Muscle of back (tissue), 3 donors: ENCODE measurements at regions not wholly inside any gene's neighbourhood (a gene's known extent, or its start where the extent isn't known, plus 50 kb on each side); places are given as distances from the start of the nearest gene placed in this dataset.

ENCODE experiments used
- DNase-seq, 3 donors: peaks; one replicate each; pipeline versions ENCODE4 v3.0.0 to v3.0.0-alpha.2; 2013

DNA sequence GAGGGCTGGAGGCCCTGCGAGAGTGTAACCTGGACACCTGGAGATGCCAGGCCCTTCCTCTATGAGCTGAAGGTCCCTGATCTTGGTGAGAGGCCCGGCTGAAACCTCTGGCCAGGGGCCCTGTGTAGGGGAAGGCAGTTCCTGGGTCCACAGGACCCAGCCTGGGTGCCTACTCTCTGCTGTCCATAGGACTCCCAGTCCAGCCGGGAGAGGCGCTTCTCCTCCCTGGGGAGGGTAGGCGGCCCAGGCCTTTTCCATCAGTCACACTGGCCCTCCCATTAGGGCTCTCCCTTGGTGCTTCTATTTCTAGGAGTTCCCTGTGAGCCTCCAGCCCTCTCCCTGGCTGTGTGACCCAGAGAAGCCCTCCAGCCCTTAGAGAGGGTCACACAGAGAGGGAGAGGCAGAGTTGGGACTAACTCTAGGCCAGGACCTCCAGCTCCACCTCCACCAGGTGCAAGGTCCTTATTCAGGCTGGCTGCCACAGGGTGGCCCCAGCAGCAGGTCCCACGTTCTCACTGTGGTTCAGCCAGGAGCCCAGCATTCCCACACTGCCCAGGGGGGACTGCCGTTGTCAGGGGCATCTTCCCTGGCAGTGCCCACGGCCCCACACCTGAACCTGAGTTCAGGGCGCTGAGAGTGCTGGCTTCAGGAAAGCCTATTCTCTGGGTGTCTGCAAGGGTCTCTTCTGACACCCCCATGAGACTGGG is 146.8 kb downstream of the SMAD6 start:
- no peak for DNase-seq

DNA sequence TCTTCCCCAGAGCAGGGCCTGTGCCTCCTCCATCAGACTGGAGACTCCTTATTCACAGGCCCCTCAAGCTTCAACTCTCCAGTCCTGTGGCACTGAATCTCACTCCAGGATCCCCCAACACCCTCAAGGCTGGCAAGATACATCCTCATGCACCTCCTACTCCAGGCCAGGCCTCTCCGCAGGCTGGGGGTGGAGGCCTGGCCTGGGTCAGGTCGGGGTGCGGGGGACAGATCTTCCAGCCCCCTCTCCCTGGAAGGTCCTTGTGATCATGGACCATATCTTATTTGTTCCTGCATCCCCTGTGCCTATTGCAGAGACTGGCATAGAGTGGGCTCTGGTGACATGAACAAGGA is 147.3 kb downstream of the SMAD6 start:
- DNase-seq, result no peak

DNA sequence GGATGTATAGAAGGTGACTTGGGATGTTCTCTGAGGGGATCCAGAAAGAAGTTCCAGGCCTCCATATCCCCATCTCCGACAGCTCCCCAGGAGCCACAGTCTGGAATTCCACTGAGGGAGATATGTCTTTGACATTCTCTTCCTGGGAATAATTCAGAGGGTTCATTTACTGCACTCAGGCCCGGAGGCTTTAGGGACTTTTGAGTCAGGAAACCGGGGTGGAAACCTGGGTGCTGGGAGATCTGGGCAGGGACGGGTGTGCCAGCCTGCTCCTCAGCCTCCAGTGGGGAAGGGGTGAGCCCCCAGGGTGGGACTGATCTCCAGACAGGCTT is 147.7 kb downstream of the SMAD6 start:
- no peak for DNase-seq

DNA sequence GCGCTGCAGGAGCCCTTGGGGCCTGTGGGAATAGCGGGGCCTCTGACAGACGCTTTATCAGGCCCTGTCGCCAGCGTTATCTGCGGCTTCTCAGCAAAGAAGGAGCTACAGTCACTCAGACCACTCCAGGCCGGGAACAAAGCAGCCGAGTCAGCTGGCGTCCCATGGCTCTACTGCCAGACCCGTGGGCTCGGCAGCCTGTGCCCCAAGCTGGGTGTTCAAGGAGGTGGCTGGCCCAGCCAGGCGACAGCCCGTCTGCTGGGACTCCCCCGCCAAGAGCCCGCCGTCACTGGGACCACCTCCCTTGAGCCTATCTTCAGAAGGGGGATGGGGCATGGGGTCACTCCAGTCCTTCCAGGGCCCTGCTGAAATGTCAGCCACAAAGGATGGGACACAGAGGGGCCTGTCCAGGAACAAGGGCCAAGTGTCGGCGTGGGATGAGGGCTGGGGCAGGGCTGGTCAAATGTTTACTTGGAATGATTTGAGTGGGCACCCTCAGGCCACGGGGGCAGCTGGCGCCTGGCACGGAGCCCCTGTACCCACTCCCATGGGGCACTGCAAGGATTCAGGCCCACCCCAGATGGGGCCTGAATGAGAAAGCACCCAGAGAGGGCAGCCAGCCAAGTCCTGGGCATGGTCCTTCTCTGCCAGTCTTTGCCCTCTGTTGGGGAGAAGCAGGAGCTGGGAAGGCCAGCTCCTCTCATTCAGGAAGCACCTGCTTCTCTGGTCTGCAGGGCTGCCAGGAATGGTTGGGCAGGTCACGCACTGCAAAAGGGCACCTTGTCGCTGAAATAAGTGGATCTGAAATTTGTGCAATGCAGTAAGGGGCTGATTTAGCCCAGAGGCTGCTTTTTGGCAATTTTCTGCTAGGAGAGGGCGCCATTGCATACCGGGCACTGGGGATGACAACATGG is 148.3 kb downstream of the SMAD6 start:
- DNase-seq, result no peak

DNA sequence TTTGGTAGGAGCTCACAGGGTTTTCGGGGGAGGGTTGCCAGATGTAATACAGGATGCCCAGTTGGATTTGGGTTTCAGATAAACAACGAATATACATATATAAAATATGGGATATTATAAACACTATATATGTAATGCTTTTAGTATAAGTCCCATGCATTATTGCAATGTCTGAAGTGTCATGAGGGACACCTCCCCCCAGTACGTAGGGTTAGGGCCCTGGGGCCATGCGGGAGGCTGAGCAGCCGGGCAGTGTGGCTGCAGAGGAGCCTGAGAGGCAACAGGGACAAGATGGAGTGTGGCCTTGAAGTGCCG is 148.9 kb downstream of the SMAD6 start:
- DNase-seq, result no peak

DNA sequence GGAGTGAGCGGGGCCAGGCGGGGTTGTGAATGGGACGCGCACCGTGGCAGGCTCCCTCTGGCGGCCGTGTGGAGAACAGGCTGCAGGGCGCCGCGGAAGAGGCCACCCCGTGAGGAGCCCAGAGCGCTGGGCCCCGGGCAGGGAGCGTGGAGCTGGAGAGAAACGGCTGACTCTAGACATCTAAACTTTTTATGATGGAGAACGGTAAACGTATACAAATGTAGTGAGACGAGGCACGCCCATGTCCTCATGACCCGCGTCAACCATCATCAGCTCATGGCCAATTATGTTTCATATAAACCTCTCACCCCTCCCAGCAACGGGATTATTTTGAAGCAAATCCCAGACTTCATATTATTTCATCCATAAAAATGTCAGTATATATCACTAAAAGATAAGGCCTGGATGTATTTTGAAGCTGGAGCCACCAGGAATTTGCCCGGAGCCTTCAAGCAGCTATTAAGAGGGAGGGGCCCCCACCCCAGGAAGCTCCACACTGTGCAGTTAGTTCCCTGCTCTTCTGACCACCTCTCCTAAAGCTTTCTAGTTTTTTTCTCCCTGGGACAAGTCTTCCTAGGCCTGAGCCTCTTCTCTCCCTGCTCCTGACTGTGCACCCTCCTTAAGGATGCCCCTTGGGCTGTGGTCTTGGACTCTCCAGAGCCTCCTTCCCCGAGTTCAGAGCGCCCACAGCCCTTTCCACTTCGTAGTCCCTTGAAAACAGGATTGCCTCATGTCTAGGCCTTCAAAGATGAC is 149.5 kb downstream of the SMAD6 start:
- DNase-seq, result peak; percentile 73 to 95 (median 86)

DNA sequence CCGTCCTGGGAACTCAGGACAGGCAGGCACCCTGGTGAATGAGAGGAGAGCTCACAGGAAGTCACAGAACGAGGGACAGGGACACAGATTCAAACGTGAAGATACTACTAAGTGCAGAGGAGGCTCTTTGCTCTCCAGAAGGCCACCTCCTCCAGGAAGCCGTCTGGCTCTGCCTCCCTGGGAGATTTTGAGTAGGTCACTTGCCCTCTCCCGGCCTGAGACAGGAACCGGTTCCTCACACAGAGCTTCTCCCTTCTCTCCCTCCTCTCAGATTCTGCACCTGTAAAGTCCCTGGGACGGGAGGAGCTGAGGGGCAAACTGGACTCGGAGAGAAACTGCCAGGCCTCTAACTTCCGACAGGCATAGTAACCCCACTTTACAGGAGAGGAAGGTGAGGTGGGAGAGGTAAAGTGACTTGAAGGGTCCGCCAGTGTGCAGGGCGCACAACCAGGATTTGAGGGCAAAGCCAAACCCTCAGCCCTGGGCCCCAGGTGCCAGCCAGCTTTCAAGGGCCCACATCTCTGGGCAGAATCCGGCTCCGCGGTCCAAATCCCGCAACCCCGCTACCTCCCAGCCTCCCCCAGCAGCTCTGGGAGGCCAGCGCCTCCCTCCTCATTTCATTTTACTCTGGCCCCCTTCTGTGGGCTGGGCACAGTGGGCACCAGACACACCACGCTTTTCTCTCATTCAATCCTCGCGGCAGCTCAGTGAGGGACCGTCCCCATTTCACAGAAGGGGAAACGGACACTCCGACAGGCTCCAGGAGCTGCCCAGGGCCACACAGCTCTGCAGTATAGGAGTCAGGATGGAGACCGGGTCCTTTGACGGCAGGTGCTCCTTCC is 150.2 kb downstream of the SMAD6 start:
- no peak for DNase-seq

DNA sequence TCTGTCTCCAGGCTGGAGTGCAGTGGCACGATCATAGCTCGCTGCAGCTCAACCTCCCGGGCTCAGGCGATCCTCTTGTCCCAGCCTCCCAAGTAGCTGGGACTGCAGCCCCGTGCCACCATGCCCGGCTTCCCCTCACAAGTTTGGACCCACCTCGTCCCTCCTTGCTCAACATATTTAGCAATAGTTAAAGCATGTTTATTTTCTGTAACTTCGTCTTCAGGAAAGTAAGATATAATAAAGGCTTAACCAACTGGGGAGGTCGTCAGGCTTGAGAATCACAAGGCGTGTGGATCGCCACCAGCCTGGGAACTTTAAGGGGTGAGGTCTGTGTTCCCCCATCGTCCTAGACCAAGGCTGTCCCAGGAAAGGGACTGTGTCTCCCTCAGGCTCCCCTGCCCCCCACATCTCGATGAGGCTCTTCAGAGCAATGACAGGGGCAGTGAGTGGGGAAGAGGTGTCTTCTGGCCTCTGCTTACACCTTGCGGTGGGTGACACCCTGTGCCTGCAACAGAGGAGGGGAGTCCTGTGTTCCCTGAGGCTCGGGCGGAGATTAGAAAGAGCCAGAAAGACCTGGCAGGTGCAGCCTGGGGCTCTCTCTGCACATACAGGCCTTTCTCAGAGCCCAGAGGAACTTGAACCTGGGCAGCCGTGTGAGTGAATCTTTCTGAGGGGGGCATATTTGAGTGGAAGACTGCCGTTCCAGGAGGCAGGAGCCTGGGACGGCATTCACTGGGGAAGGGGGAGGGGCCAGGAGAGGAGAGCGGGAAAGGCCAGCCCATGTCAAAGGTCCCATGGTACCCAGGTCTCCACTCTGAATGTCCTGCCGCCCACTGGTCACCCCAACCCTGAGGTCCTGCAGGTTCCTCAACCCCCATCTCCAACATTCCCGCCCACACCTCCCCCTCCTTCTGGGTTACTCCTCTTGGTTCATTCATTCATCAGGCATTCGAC is 152.3 kb downstream of the SMAD6 start:
- no peak for DNase-seq

DNA sequence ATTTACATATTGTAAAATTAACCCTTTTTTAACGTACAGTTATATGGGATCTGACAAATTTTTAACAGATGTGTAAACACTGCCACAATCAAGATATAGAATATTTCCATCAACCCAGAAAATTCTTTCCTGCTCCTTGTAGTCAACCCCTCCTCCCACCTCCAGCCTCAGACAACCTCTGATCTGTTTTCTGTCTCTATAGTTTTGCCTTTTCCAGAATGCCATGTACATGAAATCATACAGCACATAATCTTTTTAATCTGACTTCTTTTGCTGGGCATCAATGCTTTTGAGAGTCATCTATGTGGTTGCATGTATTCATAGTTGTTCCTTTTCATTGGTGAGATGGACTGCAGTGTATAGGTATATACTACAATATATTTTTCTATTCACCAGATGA is 153.0 kb downstream of the SMAD6 start:
- no peak for DNase-seq

DNA sequence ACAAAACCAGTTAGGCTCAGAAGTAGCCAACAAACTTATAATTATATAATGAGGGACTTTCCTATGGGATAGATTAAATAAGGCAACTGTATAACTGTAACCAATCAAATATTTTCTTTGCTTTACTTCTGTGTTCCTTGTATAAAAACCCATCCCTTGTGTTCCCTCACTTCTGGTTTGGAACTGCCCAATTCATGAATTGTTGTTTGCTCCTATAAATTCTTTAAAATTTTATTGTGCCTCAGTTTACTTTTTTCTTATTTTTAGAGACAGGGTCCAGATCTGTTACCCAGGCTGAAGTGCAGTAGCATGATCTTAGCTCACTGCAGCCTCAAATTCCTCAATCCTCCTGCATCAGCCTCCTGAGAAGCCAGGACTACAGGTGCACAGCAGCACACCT is 155.7 kb downstream of the SMAD6 start:
- DNase-seq, result no peak

DNA sequence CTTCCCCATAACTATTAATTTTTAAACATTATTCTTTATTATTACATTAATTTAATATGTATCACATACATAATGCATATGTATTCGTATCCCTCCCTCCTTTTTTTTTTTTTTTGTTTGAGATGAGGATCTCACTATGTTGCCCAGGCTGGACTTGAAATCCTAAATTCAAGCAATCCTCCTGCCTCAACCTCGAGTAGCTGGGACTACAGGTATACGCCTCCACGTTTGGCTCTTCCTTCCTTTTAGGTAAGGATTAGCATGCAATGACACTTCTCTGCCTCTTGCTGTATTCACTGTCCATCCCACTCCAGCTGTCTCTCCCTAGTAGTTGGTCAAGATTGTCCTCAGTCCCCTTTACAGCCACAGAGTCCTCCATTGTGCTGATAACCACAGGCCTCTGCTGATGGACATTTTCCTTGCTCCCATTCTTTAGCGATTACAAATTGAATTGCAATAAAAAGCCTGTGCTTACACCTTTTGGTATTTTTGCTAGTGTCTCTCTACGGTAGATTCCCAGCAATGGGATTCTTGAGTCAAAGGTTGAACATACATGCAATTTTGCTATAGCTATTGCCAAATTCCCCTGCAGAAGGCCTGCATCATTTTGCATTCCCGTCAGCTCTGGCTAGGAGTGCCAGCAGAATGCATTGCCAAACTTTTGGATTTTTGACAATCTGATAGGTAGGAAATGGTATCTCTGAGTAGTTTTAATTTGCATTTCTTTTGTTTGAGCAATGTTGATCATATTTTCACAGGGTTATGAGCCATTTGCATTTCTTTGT is 156.6 kb downstream of the SMAD6 start:
- no peak for DNase-seq

DNA sequence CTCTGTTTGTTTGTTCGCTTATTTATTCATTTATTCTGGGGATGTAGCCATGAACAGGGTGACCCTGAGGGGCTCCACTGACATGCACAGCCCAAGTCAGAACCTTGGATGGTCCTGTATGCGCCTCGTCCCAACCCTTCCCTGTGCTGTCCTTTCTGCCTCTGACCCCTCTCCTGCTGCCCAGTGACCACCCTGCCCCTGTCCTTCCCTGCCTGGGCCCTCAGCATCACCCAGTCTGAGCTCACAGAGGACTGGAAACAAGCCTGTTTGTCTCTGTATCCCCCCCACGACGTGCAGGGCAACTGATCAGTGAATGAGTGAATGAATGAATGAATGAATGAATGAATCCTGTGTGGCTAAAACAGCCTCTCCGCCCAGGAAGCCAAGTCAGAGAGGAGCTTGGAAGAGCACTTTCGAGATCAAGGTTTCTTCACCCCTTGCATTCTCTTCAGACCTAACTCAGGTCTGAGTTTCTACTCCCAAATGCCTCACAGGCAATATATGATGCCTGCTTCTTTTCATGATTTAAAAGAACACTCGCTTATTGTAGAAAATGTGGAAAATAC is 157.7 kb downstream of the SMAD6 start:
- DNase-seq, result no peak

DNA sequence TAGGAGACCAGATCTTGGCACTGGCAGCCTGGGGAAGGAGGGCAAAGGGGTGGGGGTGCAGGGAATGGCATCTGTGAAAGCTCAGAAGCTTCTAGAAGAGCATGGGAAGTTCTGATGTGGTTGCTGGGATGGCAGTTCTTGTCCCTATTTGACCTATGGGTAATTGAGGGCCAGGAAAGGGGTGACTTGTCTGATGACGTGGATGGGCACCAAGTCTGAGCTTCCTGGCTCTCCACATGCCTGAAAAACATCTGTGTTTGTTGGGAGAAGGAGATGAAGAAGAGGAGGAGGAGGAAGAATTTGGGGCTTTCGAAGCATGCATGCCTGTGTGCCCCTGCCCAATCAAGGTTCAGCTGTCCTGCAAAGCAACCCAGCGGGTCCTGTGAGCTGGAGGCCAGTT is 158.8 kb downstream of the SMAD6 start:
- DNase-seq, result no peak

DNA sequence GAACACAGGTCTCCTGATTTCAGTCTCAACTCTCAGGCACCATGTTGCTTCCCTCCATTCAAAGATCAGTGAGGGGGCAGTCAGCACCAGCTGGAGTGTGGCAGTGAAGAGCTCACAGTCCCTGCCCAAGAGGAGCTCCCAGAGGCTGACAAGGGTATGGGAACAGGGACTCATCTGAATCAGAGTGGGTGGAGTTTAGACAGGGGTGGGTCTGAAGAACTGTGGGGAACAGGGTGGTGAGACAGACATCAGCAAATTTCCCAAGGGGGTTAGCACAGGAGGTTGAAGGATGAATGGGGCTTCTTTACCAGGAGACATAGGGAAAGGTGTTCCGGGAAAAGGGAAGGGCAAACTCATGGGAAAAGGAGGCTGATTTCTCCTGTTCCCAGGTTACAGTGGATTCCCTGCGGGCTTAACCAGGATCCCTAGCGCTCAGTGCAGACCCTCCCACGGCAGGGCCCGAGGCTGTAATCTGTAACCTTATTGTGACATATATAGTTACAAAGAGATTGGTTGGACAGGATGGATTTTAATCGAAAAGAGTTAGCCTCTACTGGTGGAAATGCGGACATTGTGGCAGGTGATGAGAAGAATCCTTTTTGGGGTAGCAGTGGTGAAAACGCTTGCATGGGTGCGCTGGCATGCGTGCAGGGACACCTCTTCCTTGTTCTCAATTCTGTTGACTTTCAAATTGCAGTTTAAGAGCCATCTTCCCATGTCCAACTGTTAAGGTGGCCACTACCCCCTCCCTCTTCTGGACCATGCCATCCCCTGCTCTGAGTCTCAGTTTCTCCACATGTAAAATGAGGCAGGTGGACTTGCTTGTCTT is 160.3 kb downstream of the SMAD6 start:
- DNase-seq, result no peak

DNA sequence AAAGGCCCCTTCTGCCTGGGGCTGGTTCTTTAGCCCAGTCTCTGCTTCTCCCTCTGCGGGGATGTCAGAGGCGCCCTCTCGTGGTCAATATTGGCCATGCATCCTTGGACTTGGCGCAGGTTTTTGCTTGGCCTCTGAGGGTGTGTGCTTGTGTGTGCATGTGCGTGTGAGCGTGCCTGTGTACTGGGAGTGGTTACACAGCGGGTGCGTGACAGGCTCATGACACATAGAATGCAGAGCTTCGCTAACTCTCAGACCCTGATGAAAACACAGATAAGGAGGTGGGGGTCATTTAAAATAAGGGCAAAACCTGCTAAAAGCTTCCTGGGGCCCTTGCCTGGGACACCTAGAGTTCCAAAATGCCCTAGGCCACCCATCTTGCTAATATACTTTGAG is 160.9 kb downstream of the SMAD6 start:
- DNase-seq, result peak; percentile 78 to 93 (median 87)

DNA sequence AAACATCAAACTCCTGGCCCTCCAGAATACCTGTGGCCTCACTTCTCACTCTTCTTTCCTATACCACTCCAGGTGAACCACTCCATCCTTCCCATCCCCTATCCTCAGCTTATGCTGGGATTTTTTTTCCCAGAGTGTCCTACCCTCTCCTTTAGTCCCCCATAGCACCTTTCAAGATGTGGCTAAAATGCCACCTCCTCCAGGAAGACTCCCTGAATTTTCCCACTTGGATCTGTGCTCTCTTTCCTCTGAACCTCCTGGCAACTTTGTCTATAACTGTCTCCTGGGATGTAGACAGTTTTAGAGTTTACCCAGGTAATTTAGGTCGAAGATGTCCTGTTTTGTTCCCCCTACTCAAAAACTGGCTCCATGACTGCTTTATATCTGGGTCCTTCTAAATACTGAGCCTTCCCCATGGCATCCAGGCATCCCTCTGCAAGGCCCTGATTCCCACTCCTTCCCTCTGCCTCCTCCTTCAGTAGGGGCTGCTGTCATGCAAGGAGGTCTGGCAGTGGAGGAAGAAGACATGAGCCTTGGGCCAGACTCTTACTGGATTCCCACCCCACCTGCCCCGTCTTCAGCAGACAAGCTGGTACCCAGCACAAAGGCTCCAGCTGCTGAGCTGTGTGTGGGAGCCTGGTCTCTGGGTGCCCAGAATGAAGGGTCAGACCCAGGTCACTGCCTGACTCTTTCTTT is 161.5 kb downstream of the SMAD6 start:
- no peak for DNase-seq

DNA sequence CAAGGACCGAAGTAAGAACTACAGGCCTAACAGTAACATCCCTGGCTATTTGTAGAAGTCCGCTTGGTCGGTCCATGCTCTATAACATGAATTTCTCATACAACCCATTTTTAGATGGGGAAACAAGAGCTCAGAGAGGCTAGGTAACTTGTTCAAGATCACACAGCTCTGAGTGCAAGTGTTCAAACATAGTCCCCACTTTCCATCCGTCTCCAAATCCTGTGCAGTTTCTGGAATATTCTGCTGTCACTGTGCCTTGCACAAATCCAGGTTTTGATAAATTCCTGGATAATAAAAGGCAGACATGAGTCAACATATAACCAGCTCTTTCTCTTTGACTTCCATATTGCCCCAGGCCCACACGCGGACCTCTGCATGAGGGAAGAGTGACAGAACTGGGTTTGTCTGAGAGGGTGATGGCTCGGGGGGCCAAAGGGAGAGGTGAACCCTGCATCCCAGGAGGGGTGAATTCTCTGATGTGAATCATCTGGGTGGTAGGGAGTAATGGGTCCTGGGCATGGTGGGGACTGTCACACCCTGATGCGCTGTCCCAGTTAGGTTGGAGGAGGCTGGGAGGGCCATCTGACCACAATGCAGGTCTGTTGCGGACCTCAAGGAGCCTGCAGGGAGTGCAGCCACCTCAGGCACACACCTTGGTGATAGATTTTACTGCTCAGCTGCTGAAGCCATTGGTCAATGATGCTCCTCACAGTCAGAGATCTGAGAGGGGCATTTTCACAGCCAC is 162.2 kb downstream of the SMAD6 start:
- DNase-seq, result no peak
